Neural progenitor cell (in vitro differentiated cells): ENCODE measurements at regions not wholly inside any gene's neighbourhood (a gene's known extent, or its start where the extent isn't known, plus 50 kb on each side); places are given as distances from the start of the nearest gene placed in this dataset.

Source experiments
- EZH2phosphoT487 ChIP-seq: fragments of 200-600 bp; sonication (generic); IDR thresholded peaks from 2 replicates; pipeline ENCODE4 v1.6.1; 2017; ENCODE audit warnings: antibody characterized with exemption
- TF ChIP-seq, protein P1 (sequence below): fragments of 200-600 bp; sonication (generic); IDR thresholded peaks from 2 replicates; pipeline ENCODE4 v1.5.1; 2017; ENCODE audit warnings: antibody characterized with exemption, mild to moderate bottlenecking

GRCh38 chrX:43350935-43351334, 305.2 kb upstream of the MAOA start:
- TF ChIP-seq, protein P1, sequence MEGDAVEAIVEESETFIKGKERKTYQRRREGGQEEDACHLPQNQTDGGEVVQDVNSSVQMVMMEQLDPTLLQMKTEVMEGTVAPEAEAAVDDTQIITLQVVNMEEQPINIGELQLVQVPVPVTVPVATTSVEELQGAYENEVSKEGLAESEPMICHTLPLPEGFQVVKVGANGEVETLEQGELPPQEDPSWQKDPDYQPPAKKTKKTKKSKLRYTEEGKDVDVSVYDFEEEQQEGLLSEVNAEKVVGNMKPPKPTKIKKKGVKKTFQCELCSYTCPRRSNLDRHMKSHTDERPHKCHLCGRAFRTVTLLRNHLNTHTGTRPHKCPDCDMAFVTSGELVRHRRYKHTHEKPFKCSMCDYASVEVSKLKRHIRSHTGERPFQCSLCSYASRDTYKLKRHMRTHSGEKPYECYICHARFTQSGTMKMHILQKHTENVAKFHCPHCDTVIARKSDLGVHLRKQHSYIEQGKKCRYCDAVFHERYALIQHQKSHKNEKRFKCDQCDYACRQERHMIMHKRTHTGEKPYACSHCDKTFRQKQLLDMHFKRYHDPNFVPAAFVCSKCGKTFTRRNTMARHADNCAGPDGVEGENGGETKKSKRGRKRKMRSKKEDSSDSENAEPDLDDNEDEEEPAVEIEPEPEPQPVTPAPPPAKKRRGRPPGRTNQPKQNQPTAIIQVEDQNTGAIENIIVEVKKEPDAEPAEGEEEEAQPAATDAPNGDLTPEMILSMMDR = no peak
- no peak for TF ChIP-seq EZH2phosphoT487
